GM23338 (cell line): ENCODE measurements at regions not wholly inside any gene's neighbourhood (a gene's known extent, or its start where the extent isn't known, plus 50 kb on each side); places are given as distances from the start of the nearest gene placed in this dataset.

Experiments used
- ATAC-seq: fragments of 200-7000 bp; cut with Tn5 transposase; 3 replicates; pipeline ENCODE4 v1.9.1; 2020
- DNase-seq: peaks from one replicate; pipeline ENCODE4 v3.0.0-alpha.2; 2015; ENCODE audit warnings: low spot score
- H2AFZ ChIP-seq: fragments of 200-600 bp; sonication (generic); 2 replicates; pipeline ENCODE4 v1.8.0; 2016; ENCODE audit warnings: antibody characterized with exemption, mild to moderate bottlenecking, moderate library complexity
- H3F3A ChIP-seq: fragments of 200-600 bp; sonication (generic); replicated peaks from 2 replicates; pipeline ENCODE4 v1.8.0; 2017; ENCODE audit warnings: antibody characterized with exemption, mixed run types, low read depth
- H3K27ac ChIP-seq: fragments of 200-600 bp; sonication (generic); 2 replicates; pipeline ENCODE4 v1.6.1; 2016; ENCODE audit warnings: low read depth
- H3K27me3 ChIP-seq: fragments of 200-600 bp; sonication (generic); 2 replicates; pipeline ENCODE4 v1.8.0; 2016; ENCODE audit warnings: mild to moderate bottlenecking, mixed run types, moderate library complexity; ENCODE audit not compliant: insufficient read depth
- H3K36me3 ChIP-seq: fragments of 200-600 bp; sonication (generic); 2 replicates; pipeline ENCODE4 v1.8.0; 2016; ENCODE audit warnings: mild to moderate bottlenecking; ENCODE audit not compliant: insufficient read depth
- H3K4me1 ChIP-seq: fragments of 200-600 bp; sonication (generic); 2 replicates; pipeline ENCODE4 v1.8.0; 2016; ENCODE audit warnings: mild to moderate bottlenecking, moderate library complexity; ENCODE audit not compliant: insufficient read depth
- H3K4me2 ChIP-seq: fragments of 200-600 bp; sonication (generic); 2 replicates; pipeline ENCODE4 v1.7.1; 2017; ENCODE audit warnings: mixed run types
- H3K4me3 ChIP-seq: fragments of 200-600 bp; sonication (generic); 2 replicates; pipeline ENCODE4 v1.6.1; 2016; ENCODE audit warnings: mixed run types
- H3K79me2 ChIP-seq: fragments of 200-600 bp; sonication (generic); replicated peaks from 2 replicates; pipeline ENCODE4 v1.8.0; 2017; ENCODE audit warnings: mild to moderate bottlenecking; ENCODE audit not compliant: insufficient read depth
- H3K9me2 ChIP-seq: fragments of 200-600 bp; sonication (generic); 2 replicates; pipeline ENCODE4 v1.8.0; 2017; ENCODE audit not compliant: insufficient read depth
- H4K20me1 ChIP-seq: fragments of 200-600 bp; sonication (generic); replicated peaks from 2 replicates; pipeline ENCODE4 v1.8.0; 2017; ENCODE audit warnings: mild to moderate bottlenecking; ENCODE audit not compliant: insufficient read depth
- H3K27ac Mint-ChIP-seq: 2 replicates; pipeline ENCODE4 v1.8.0; 2020; ENCODE audit warnings: inconsistent platforms, mild to moderate bottlenecking, moderate library complexity, mixed read lengths
- H3K27me3 Mint-ChIP-seq: 3 replicates; pipeline ENCODE4 v1.8.0; 2022; ENCODE audit warnings: low read depth, mild to moderate bottlenecking, moderate library complexity, mixed read lengths, inconsistent platforms; ENCODE audit not compliant: insufficient read depth, poor library complexity
- H3K36me3 Mint-ChIP-seq: 3 replicates; pipeline ENCODE4 v1.8.0; 2021; ENCODE audit warnings: low read depth, mild to moderate bottlenecking, inconsistent platforms, moderate library complexity, mixed read lengths
- H3K4me1 Mint-ChIP-seq: 3 replicates; pipeline ENCODE4 v1.8.0; 2020; ENCODE audit warnings: mild to moderate bottlenecking, inconsistent platforms, mixed read lengths
- H3K4me3 Mint-ChIP-seq: 3 replicates; pipeline ENCODE4 v1.8.0; 2021; ENCODE audit warnings: moderate library complexity, mild to moderate bottlenecking, inconsistent platforms, mixed read lengths
- H3K9me3 Mint-ChIP-seq: 3 replicates; pipeline ENCODE4 v1.8.0; 2020; ENCODE audit warnings: moderate library complexity, mild to moderate bottlenecking, inconsistent platforms, mixed read lengths
- EZH2 ChIP-seq: fragments of 200-600 bp; sonication (generic); IDR thresholded peaks from one replicate; pipeline ENCODE4 v1.8.0; 2017; ENCODE audit warnings: antibody characterized with exemption, mild to moderate bottlenecking, low read depth; ENCODE audit not compliant: unreplicated experiment
- JUNB ChIP-seq: IDR thresholded peaks from one replicate; pipeline ENCODE4 v1.6.1; 2016; ENCODE audit warnings: antibody characterized with exemption; ENCODE audit not compliant: unreplicated experiment
- POLR2AphosphoS5 ChIP-seq: IDR thresholded peaks from 2 replicates; pipeline ENCODE4 v1.6.1; 2016; ENCODE audit warnings: antibody characterized with exemption, low read depth
- REST ChIP-seq: IDR thresholded peaks from one replicate; pipeline ENCODE4 v1.6.1; 2018; ENCODE audit warnings: antibody characterized with exemption; ENCODE audit not compliant: unreplicated experiment
- ZNF114 ChIP-seq: fragments of 250-450 bp; sonication (Bioruptor Pico); IDR thresholded peaks from 2 replicates; pipeline ENCODE4 v1.5.0; 2020; ENCODE audit warnings: mild to moderate bottlenecking, moderate library complexity
- ZNF331 ChIP-seq: fragments of 250-450 bp; sonication (Bioruptor Pico); IDR thresholded peaks from 2 replicates; pipeline ENCODE4 v1.5.0; 2020; ENCODE audit warnings: low read depth, mild to moderate bottlenecking, moderate library complexity
- ZNF462 ChIP-seq: fragments of 250-450 bp; sonication (Bioruptor Pico); IDR thresholded peaks from 2 replicates; pipeline ENCODE4 v1.5.0; 2020; ENCODE audit warnings: mild to moderate bottlenecking, moderate library complexity

- no peak for TF ChIP-seq ZNF462 (CRISPR knock-in tag)
Measured at GRCh38 chr9:85215961-85216360, 525.8 kb downstream of the AGTPBP1 start (continued).

- no peak for DNase-seq
- no peak overlapping the region for H3K27ac Mint-ChIP-seq
- Histone ChIP-seq H3K79me2 (no peaks in the 10 kb centered on the region), H3K4me1 (peaks cover 25% of the 10 kb centered on the region), H3K4me3 (no peak overlapping the region), H2AFZ (no peak overlapping the region), H3K4me2 (no peak overlapping the region), H3F3A (no peaks in the 10 kb centered on the region), H3K36me3 (no peaks in the 10 kb centered on the region), H3K27ac (no peak overlapping the region), H3K9me2 (no peaks in the 10 kb centered on the region), H3K27me3 (no peaks in the 10 kb centered on the region), H4K20me1 (no peaks in the 10 kb centered on the region)
- peaks cover 2% of the 10 kb centered on the region for H3K27me3 Mint-ChIP-seq
- H3K4me1 Mint-ChIP-seq, result peaks cover 34% of the 10 kb centered on the region
- H3K9me3 Mint-ChIP-seq, result no peaks in the 10 kb centered on the region
- no peaks in the 10 kb centered on the region for H3K36me3 Mint-ChIP-seq
- no peak for ATAC-seq
- H3K4me3 Mint-ChIP-seq, result no peak overlapping the region
- no peak for TF ChIP-seq POLR2AphosphoS5
- TF ChIP-seq REST, result no peak
- no peak for TF ChIP-seq ZNF462 (CRISPR knock-in tag)
- TF ChIP-seq EZH2, result no peak
- no peak for TF ChIP-seq JUNB
- no peak for TF ChIP-seq ZNF331 (CRISPR knock-in tag)
- no peak for TF ChIP-seq ZNF114 (CRISPR knock-in tag)
Measured at GRCh38 chr9:85215416-85215815, 526.3 kb downstream of the AGTPBP1 start.
